GM19467 (cell line): ENCODE measurements at regions not wholly inside any gene's neighbourhood (a gene's known extent, or its start where the extent isn't known, plus 50 kb on each side); places are given as distances from the start of the nearest gene placed in this dataset.

Source experiments
- ATAC-seq: cut with Tn5 transposase; IDR thresholded peaks from one replicate; pipeline ENCODE4 v1.9.1; 2021; ENCODE audit warnings: mild to moderate bottlenecking, moderate library complexity; ENCODE audit not compliant: unreplicated experiment

GRCh38 chr18:24771300-24771699 is 310.9 kb downstream of the HRH4 start:
- ATAC-seq: no peak

GRCh38 chr18:24773101-24773500 is 312.7 kb downstream of the HRH4 start:
- ATAC-seq: no peak

GRCh38 chr18:24776019-24776418 is 315.6 kb downstream of the HRH4 start:
- no peak for ATAC-seq

GRCh38 chr18:24778810-24779418 is 318.5 kb downstream of the HRH4 start:
- no peak for ATAC-seq

- ATAC-seq: no peak
These were observed 322.1 kb downstream of the HRH4 start for GRCh38 chr18:24782566-24782965.

- no peak for ATAC-seq
These were observed 324.6 kb downstream of the HRH4 start for GRCh38 chr18:24785019-24785418.

GRCh38 chr18:24786027-24786426 is 325.6 kb downstream of the HRH4 start:
- ATAC-seq: no peak

GRCh38 chr18:24790347-24790746 is 329.9 kb downstream of the HRH4 start:
- ATAC-seq: no peak

- ATAC-seq: no peak
These were observed 331.5 kb downstream of the HRH4 start for GRCh38 chr18:24791751-24792545.

- no peak for ATAC-seq
These were observed 333.3 kb downstream of the HRH4 start for GRCh38 chr18:24793742-24794141.

GRCh38 chr18:24795129-24795528 is 334.7 kb downstream of the HRH4 start:
- no peak for ATAC-seq

- ATAC-seq: no peak
These were observed 337.5 kb downstream of the HRH4 start for GRCh38 chr18:24797981-24798380.

GRCh38 chr18:24799176-24799575 is 338.7 kb downstream of the HRH4 start:
- no peak for ATAC-seq

GRCh38 chr18:24799720-24800119 is 339.3 kb downstream of the HRH4 start:
- no peak for ATAC-seq

GRCh38 chr18:24801001-24801400 is 340.6 kb downstream of the HRH4 start:
- ATAC-seq: no peak

GRCh38 chr18:24802456-24802855 is 342.0 kb downstream of the HRH4 start:
- no peak for ATAC-seq

- ATAC-seq: no peak
These were observed 344.7 kb downstream of the HRH4 start for GRCh38 chr18:24805156-24805555.

- ATAC-seq: no peak
These were observed 348.9 kb downstream of the HRH4 start for GRCh38 chr18:24809173-24809950.

GRCh38 chr18:24810561-24811305 is 350.3 kb downstream of the HRH4 start:
- no peak for ATAC-seq

- ATAC-seq: no peak
These were observed 351.7 kb downstream of the HRH4 start for GRCh38 chr18:24811950-24812681.
